Caco-2 (cell line): ENCODE measurements at regions not wholly inside any gene's neighbourhood (a gene's known extent, or its start where the extent isn't known, plus 50 kb on each side); places are given as distances from the start of the nearest gene placed in this dataset.

Source experiments
- BruUV-seq: library from RNA; stranded (reverse); fragments of 400-500 nt; replicated peaks from 2 replicates; lab custom pipeline; 2021; lab: Mats Ljungman, UMichigan
- CTCF ChIA-PET: fragments of 300-600 bp; sonication (Branson Sonifier 250); formaldehyde crosslinking; loops from one replicate; lab custom pipeline; 2022; ENCODE audit warnings: antibody characterized with exemption; lab: Charles Lee
- POLR2A ChIA-PET: fragments of 300-600 bp; sonication (Branson Sonifier 250); formaldehyde crosslinking; loops from one replicate; lab custom pipeline; 2022; ENCODE audit warnings: antibody characterized with exemption; lab: Charles Lee
- DNase-seq, 2 experiments: peaks; one replicate each; pipeline versions ENCODE4 v3.0.0 to v3.0.0-alpha.2; 2020 to 2022
- H3K27me3 ChIP-seq: replicated peaks from 2 replicates; pipeline ENCODE4 v1.6.0; 2011; ENCODE audit warnings: low read length; ENCODE audit not compliant: control insufficient read depth, insufficient read depth
- H3K36me3 ChIP-seq: 2 replicates; pipeline ENCODE4 v1.5.1; 2011; ENCODE audit warnings: low read length; ENCODE audit not compliant: control insufficient read depth, insufficient read depth
- H3K4me1 ChIP-seq: fragments of 250-450 bp; sonication (Bioruptor Pico); 2 replicates; pipeline ENCODE4 v1.5.1; 2020; ENCODE audit warnings: mild to moderate bottlenecking
- H3K4me3 ChIP-seq: 2 replicates; pipeline ENCODE4 v1.5.1; 2011; ENCODE audit warnings: low read depth, mild to moderate bottlenecking, control low read depth, low read length
- H3K9me3 ChIP-seq: fragments of 250-450 bp; sonication (Bioruptor Pico); 2 replicates; pipeline ENCODE4 v1.5.1; 2020; ENCODE audit warnings: mild to moderate bottlenecking, moderate library complexity
- H3K27ac Mint-ChIP-seq: one replicate; pipeline ENCODE4 v1.8.0; 2022; ENCODE audit warnings: mixed read lengths; ENCODE audit not compliant: unreplicated experiment
- H3K27me3 Mint-ChIP-seq: one replicate; pipeline ENCODE4 v1.8.0; 2022; ENCODE audit warnings: mixed read lengths; ENCODE audit not compliant: insufficient read depth, unreplicated experiment
- H3K36me3 Mint-ChIP-seq: one replicate; pipeline ENCODE4 v1.8.0; 2022; ENCODE audit warnings: mild to moderate bottlenecking, mixed read lengths; ENCODE audit not compliant: insufficient read depth, unreplicated experiment
- H3K4me1 Mint-ChIP-seq: one replicate; pipeline ENCODE4 v1.8.0; 2022; ENCODE audit warnings: low read depth, mixed read lengths; ENCODE audit not compliant: unreplicated experiment
- H3K4me3 Mint-ChIP-seq: one replicate; pipeline ENCODE4 v1.8.0; 2022; ENCODE audit warnings: mild to moderate bottlenecking, moderate library complexity, mixed read lengths; ENCODE audit not compliant: unreplicated experiment
- H3K9me3 Mint-ChIP-seq: one replicate; pipeline ENCODE4 v1.8.0; 2022; ENCODE audit warnings: mixed read lengths; ENCODE audit not compliant: unreplicated experiment
- CTCF ChIP-seq, 2 experiments: fragments of 200-600 bp in 1 of 2; IDR thresholded peaks; 1 replicate in 1 of 2; 2 replicates in 1 of 2; pipeline versions ENCODE4 v1.5.1 to v1.8.0; 2011 to 2022; ENCODE audit warnings: antibody characterized with exemption in 1 of 2, control low read depth in 1 of 2, inconsistent platforms in 1 of 2, low read depth in 1 of 2, low read length in 1 of 2, mild to moderate bottlenecking in 1 of 2, moderate library complexity in 1 of 2; ENCODE audit not compliant: insufficient read depth in 1 of 2, severe bottlenecking in 1 of 2, unreplicated experiment in 1 of 2
- intact Hi-C: fragments of 100-400 bp; cut with micrococcal nuclease; formaldehyde crosslinking; loops from one replicate; pipeline ENCODE4 v1.10.0; 2022; ENCODE audit not compliant: unreplicated experiment

DNA sequence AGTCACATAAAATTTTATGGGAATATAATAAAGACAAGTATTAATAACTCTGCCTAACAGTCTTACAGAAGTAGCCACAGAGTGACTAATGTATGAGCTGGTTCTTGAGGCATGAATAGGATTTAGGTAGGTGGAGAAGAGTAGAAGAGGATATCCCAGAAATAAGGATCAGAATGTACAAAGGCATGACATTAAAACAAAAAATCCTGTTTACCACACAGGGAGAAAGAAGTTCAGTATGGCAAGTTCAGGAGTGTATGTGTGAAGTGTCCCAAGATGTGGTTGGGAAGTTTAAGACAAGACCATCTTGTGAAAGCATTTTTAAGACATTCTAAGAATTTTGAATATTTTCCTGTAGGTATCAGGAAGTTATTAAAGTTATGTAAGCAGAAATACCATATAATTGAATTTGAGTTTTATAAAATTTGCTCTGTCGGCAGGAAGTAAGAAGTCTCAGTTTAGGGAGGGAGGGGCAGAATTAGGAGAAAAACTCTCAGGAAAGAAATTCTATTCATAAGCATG, 64.7 kb upstream of the CAV2 start:
- Mint-ChIP-seq H3K4me1 (peaks cover 4% of the 10 kb centered on the region), H3K4me3 (no peak overlapping the region), H3K9me3 (no peaks in the 10 kb centered on the region), H3K27me3 (no peaks in the 10 kb centered on the region), H3K36me3 (no peaks in the 10 kb centered on the region), H3K27ac (no peak overlapping the region)
- ChIA-PET CTCF (no interaction called here), POLR2A (no interaction called here)
- Histone ChIP-seq H3K36me3 (no peaks in the 10 kb centered on the region), H3K4me3 (no peak overlapping the region), H3K9me3 (no peaks in the 10 kb centered on the region), H3K4me1 (peaks cover 10% of the 10 kb centered on the region), H3K27me3 (no peaks in the 10 kb centered on the region)
- intact Hi-C loops = loop anchor here (5.0 to 10.0 kb wide), 2 partner anchors 260 to 372 kb away; no protein-coding TSS in a partner anchor
- no peak for DNase-seq
- no TSS peak for BruUV-seq
- no peak for TF ChIP-seq CTCF (IDR thresholded peaks at IDR 0.05; ENCODE audit: insufficient read depth in 1 of 2, low read depth in 1 of 2, low read length in 1 of 2, severe bottlenecking in 1 of 2, unreplicated experiment in 1 of 2)

DNA sequence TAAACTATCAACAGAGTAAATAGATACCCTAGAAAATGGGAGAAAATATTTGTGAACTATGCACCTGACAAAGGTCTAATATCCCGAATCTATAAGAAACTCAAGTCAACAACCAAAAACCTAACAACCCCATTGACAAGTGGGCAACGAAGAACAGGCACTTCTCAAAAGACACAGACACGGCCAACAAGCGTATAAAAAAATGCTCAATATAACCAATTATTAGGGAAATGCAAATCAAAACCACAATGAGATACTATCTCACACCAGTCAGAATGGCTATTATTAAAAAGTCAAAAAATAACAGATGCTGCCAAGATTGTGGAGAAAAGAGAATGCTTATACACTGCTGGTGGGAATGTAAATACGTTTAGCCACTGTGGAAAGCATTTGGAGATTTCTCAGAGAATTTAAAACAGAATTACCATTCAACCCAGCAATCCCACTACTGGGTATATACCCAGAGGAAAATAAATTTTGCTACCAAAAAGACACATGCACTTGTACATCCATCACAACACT, 63.2 kb upstream of the CAV2 start:
- Histone ChIP-seq H3K4me3 (no peak overlapping the region), H3K4me1 (peaks cover 10% of the 10 kb centered on the region), H3K9me3 (no peaks in the 10 kb centered on the region), H3K36me3 (no peaks in the 10 kb centered on the region), H3K27me3 (no peaks in the 10 kb centered on the region)
- no peak for TF ChIP-seq CTCF (IDR thresholded peaks at IDR 0.05; ENCODE audit: insufficient read depth in 1 of 2, low read depth in 1 of 2, low read length in 1 of 2, severe bottlenecking in 1 of 2, unreplicated experiment in 1 of 2)
- Mint-ChIP-seq H3K9me3 (no peaks in the 10 kb centered on the region), H3K27me3 (no peaks in the 10 kb centered on the region), H3K4me1 (peaks cover 4% of the 10 kb centered on the region), H3K36me3 (no peaks in the 10 kb centered on the region), H3K4me3 (no peak overlapping the region), H3K27ac (no peak overlapping the region)
- BruUV-seq = no TSS peak
- CTCF ChIA-PET = no interaction called here
- intact Hi-C loops = loop anchor here (5.0 to 10.0 kb wide), 2 partner anchors 262 to 371 kb away; no protein-coding TSS in a partner anchor
- DNase-seq = no peak
- POLR2A ChIA-PET = no interaction called here

GRCh38 chr7:116438267-116438666, 61.3 kb upstream of the CAV2 start:
- H3K4me3 ChIP-seq = no peak overlapping the region
- H3K27me3 ChIP-seq = no peaks in the 10 kb centered on the region
- no peaks in the 10 kb centered on the region for H3K9me3 ChIP-seq
- BruUV-seq = no TSS peak
- ChIA-PET POLR2A (interaction anchor here (0.5 kb wide), 1 partner anchor 153 kb away, joined by 3 read pairs; no protein-coding TSS in a partner anchor), CTCF (interaction anchor here (1.0 to 2.5 kb wide), 5 partner anchors 9 to 153 kb away, joined by 3 to 26 read pairs (median 6); no protein-coding TSS in a partner anchor)
- no peaks in the 10 kb centered on the region for H3K9me3 Mint-ChIP-seq
- no peak overlapping the region for H3K27ac Mint-ChIP-seq
- peaks cover 24% of the 10 kb centered on the region for H3K4me1 ChIP-seq
- intact Hi-C loops = loop anchor here (1.0 to 10.0 kb wide), 5 partner anchors 88 to 369 kb away; no protein-coding TSS in a partner anchor
- TF ChIP-seq CTCF (IDR thresholded peaks at IDR 0.05; ENCODE audit: insufficient read depth in 1 of 2, low read depth in 1 of 2, low read length in 1 of 2, severe bottlenecking in 1 of 2, unreplicated experiment in 1 of 2) = peak; percentile 19 to 41
- no peaks in the 10 kb centered on the region for H3K36me3 Mint-ChIP-seq
- H3K27me3 Mint-ChIP-seq = no peaks in the 10 kb centered on the region
- peak; percentile 42 to 47 for DNase-seq
- H3K4me3 Mint-ChIP-seq = no peak overlapping the region
- peaks cover 4% of the 10 kb centered on the region for H3K4me1 Mint-ChIP-seq
- no peaks in the 10 kb centered on the region for H3K36me3 ChIP-seq
